Breast epithelium (tissue), 4 donors: ENCODE measurements at regions not wholly inside any gene's neighbourhood (a gene's known extent, or its start where the extent isn't known, plus 50 kb on each side); places are given as distances from the start of the nearest gene placed in this dataset.

Source experiments
- DNase-seq, 2 donors: peaks; one replicate each; pipeline ENCODE4 v3.0.0-alpha.2; 2019; ENCODE audit warnings: low spot score in 2 of 2
- H3K27ac ChIP-seq, 2 donors: fragments of 200-600 bp; sonication (generic) in 1 of 2; one replicate each; pipeline ENCODE4 v1.5.1; 2016 to 2019; ENCODE audit warnings: mild to moderate bottlenecking in 1 of 2
- H3K27me3 ChIP-seq, 2 donors: fragments of 200-600 bp; sonication (generic) in 1 of 2; one replicate each; pipeline versions ENCODE4 v1.5.1 to v1.6.0; 2017 to 2019; ENCODE audit warnings: control low read depth in 1 of 2, mild to moderate bottlenecking in 1 of 2
- H3K36me3 ChIP-seq: fragments of 200-600 bp; one replicate; pipeline ENCODE4 v1.5.1; 2019
- H3K4me1 ChIP-seq, 2 donors: fragments of 200-600 bp; sonication (generic); one replicate each; pipeline ENCODE4 v1.5.1; 2016 to 2019; ENCODE audit warnings: control low read depth in 1 of 2
- H3K4me3 ChIP-seq, 3 donors: fragments of 200-600 bp; sonication (generic); 1 replicate in 2 of 3; 2 replicates in 1 of 3; pipeline ENCODE4 v1.5.1; 2016 to 2019; ENCODE audit warnings: mild to moderate bottlenecking in 3 of 3, moderate library complexity in 2 of 3
- H3K9me3 ChIP-seq, 2 donors: fragments of 200-600 bp; sonication (generic) in 1 of 2; one replicate each; pipeline ENCODE4 v1.5.1; 2016 to 2019; ENCODE audit warnings: control low read depth in 1 of 2
- CTCF ChIP-seq, 3 donors: fragments of 450-650 bp; IDR thresholded peaks; one replicate each; pipeline ENCODE4 v1.5.1; 2016 to 2017; ENCODE audit warnings: antibody characterized with exemption in 3 of 3, mild to moderate bottlenecking in 3 of 3, moderate library complexity in 3 of 3
- POLR2A ChIP-seq: fragments of 450-650 bp; IDR thresholded peaks from one replicate; pipeline ENCODE4 v1.6.1; 2016; ENCODE audit warnings: antibody characterized with exemption, mild to moderate bottlenecking, moderate library complexity
- POLR2AphosphoS5 ChIP-seq, 3 donors: sonication (generic); formaldehyde crosslinking; IDR thresholded peaks; one replicate each; pipeline ENCODE4 v1.6.1; 2017; ENCODE audit warnings: antibody characterized with exemption in 3 of 3
- intact Hi-C: fragments of 100-400 bp; cut with DNase I; formaldehyde crosslinking; loops from one replicate; pipeline ENCODE4 v1.15.1; 2023; ENCODE audit warnings: low total_unique reads

GRCh38 chr2:41785251-41786022 is 262.4 kb upstream of the PKDCC start:
- H3K27me3 ChIP-seq = no peaks in the 10 kb centered on the region

GRCh38 chr2:41791523-41791922 is 256.3 kb upstream of the PKDCC start:
- DNase-seq = no peak
- no peak for TF ChIP-seq POLR2A
- no peak for TF ChIP-seq CTCF (IDR thresholded peaks at IDR 0.05)
- no peak for TF ChIP-seq POLR2AphosphoS5 (IDR thresholded peaks at IDR 0.05)
- Histone ChIP-seq H3K27me3 (no peaks in the 10 kb centered on the region), H3K4me1 (no peaks in the 10 kb centered on the region), H3K9me3 (no peaks in the 10 kb centered on the region), H3K36me3 (no peaks in the 10 kb centered on the region), H3K27ac (no peak overlapping the region), H3K4me3 (no peak overlapping the region)
- intact Hi-C loops = loop anchor here (10.0 kb wide), 1 partner anchor 1007 kb away; no protein-coding TSS in a partner anchor

More at GRCh38 chr2:41785251-41786022, 262.4 kb upstream of the PKDCC start:
- Histone ChIP-seq H3K4me1 (no peaks in the 10 kb centered on the region), H3K36me3 (no peaks in the 10 kb centered on the region), H3K27ac (no peak overlapping the region), H3K9me3 (no peaks in the 10 kb centered on the region), H3K4me3 (no peak overlapping the region)
- intact Hi-C loops = no loop called here
- TF ChIP-seq POLR2AphosphoS5 (IDR thresholded peaks at IDR 0.05) (no peak), POLR2A (no peak), CTCF (IDR thresholded peaks at IDR 0.05) (no peak)
- no peak for DNase-seq

- no peak for DNase-seq
- intact Hi-C loops = no loop called here
- Histone ChIP-seq H3K36me3 (no peaks in the 10 kb centered on the region), H3K27me3 (no peaks in the 10 kb centered on the region), H3K9me3 (peaks cover 0 to 18% of the 10 kb centered on the region in 2 donors), H3K4me1 (no peaks in the 10 kb centered on the region), H3K27ac (no peak overlapping the region), H3K4me3 (no peak overlapping the region)
- no peak for TF ChIP-seq CTCF (IDR thresholded peaks at IDR 0.05)
- no peak for TF ChIP-seq POLR2A
These were observed 244.5 kb upstream of the PKDCC start for GRCh38 chr2:41803361-41803760.

GRCh38 chr2:41806286-41806685 is 241.5 kb upstream of the PKDCC start:
- TF ChIP-seq CTCF (IDR thresholded peaks at IDR 0.05) (no peak), POLR2AphosphoS5 (IDR thresholded peaks at IDR 0.05) (no peak), POLR2A (no peak)
- no peak overlapping the region for H3K27ac ChIP-seq
- intact Hi-C loops = no loop called here
- no peaks in the 10 kb centered on the region for H3K36me3 ChIP-seq
- DNase-seq = no peak
- no peak overlapping the region for H3K4me3 ChIP-seq
- H3K27me3 ChIP-seq = no peaks in the 10 kb centered on the region
- peaks cover 0 to 14% of the 10 kb centered on the region in 2 donors for H3K9me3 ChIP-seq
- no peaks in the 10 kb centered on the region for H3K4me1 ChIP-seq

- no peak for DNase-seq
- H3K36me3 ChIP-seq = no peaks in the 10 kb centered on the region
- H3K27ac ChIP-seq = no peak overlapping the region
- H3K9me3 ChIP-seq = peaks cover 4 to 26% of the 10 kb centered on the region in 2 donors
- no peak for TF ChIP-seq CTCF (IDR thresholded peaks at IDR 0.05)
- TF ChIP-seq POLR2A = no peak
- TF ChIP-seq POLR2AphosphoS5 (IDR thresholded peaks at IDR 0.05) = no peak
- intact Hi-C loops = loop anchor here (5.0 kb wide), 1 partner anchor 279 kb away; no protein-coding TSS in a partner anchor
- H3K4me1 ChIP-seq = no peaks in the 10 kb centered on the region
- H3K4me3 ChIP-seq = no peak overlapping the region
- H3K27me3 ChIP-seq = peaks cover 0 to 3% of the 10 kb centered on the region in 2 donors
These were observed 226.7 kb upstream of the PKDCC start for GRCh38 chr2:41821167-41821566.
